K562 (cell line): ENCODE measurements at regions not wholly inside any gene's neighbourhood (a gene's known extent, or its start where the extent isn't known, plus 50 kb on each side); places are given as distances from the start of the nearest gene placed in this dataset.

Experiments used
- ATAC-seq: fragments of 200-7000 bp; cut with Tn5 transposase; 3 replicates; pipeline ENCODE4 v1.9.1; 2020; ENCODE audit warnings: moderate library complexity
- BruUV-seq: library from RNA; stranded (reverse); fragments of 400-500 nt; replicated peaks from 2 replicates; lab custom pipeline; 2021; lab: Mats Ljungman, UMichigan
- CTCF ChIA-PET: fragments of 300-600 bp; formaldehyde crosslinking; extraction: SDS; loops from one replicate; lab custom pipeline; 2021; ENCODE audit warnings: low intra/inter-chr PET ratio; lab: Yijun Ruan, JAX
- POLR2A ChIA-PET: fragments of 300-600, 350-650 bp; sonication (Branson Sonifier 250); formaldehyde crosslinking; extraction: SDS; loops from one replicate; lab custom pipeline; 2021; ENCODE audit warnings: antibody characterized with exemption, inconsistent platforms; lab: Yijun Ruan, JAX
- DNase-seq, 4 experiments: peaks; one replicate each; pipeline versions ENCODE4 v3.0.0 to v3.0.0-alpha.2; 2011 to 2018; ENCODE audit warnings: low spot score in 3 of 4, mixed read lengths in 3 of 4; ENCODE audit errors: extremely low read depth in 1 of 4
- FAIRE-seq: peaks from 2 replicates; lab custom pipeline; 2011; peaks lifted over from hg19 to GRCh38; lab: Jason Lieb, UNC
- H2AFZ ChIP-seq: 2 replicates; pipeline ENCODE4 v1.6.0; 2011; ENCODE audit warnings: low read depth, low read length, control low read depth, inconsistent platforms
- H3K27ac ChIP-seq: fragments of 200-600 bp; 3 replicates; pipeline ENCODE4 v1.8.0; 2011; ENCODE audit warnings: low read depth, mild to moderate bottlenecking, control low read depth, inconsistent platforms, low read length, moderate library complexity, mixed read lengths; ENCODE audit errors: extremely low read depth
- H3K27me3 ChIP-seq, 2 experiments: fragments of 300-600 bp in 1 of 2; 2 replicates in 1 of 2; 3 replicates in 1 of 2; pipeline versions ENCODE4 v1.6.0 to v1.8.0; 2011; ENCODE audit warnings: inconsistent platforms in 2 of 2, low read length in 2 of 2, mild to moderate bottlenecking in 1 of 2, mixed read lengths in 1 of 2, moderate library complexity in 1 of 2; ENCODE audit not compliant: control insufficient read depth in 2 of 2, insufficient read depth in 2 of 2
- H3K36me3 ChIP-seq: fragments of 300-600 bp; 3 replicates; pipeline ENCODE4 v1.8.0; 2011; ENCODE audit warnings: mild to moderate bottlenecking, low read length, inconsistent platforms; ENCODE audit not compliant: control insufficient read depth, insufficient read depth
- H3K4me1 ChIP-seq, 2 experiments: fragments of 200-600 bp in 1 of 2; replicated peaks in 1 of 2; 2 replicates in 1 of 2; 3 replicates in 1 of 2; pipeline versions ENCODE4 v1.5.1 to v1.8.0; 2011; ENCODE audit warnings: inconsistent platforms in 2 of 2, low read length in 2 of 2, mild to moderate bottlenecking in 1 of 2, mixed read lengths in 1 of 2, moderate library complexity in 1 of 2; ENCODE audit not compliant: control insufficient read depth in 2 of 2, insufficient read depth in 2 of 2
- H3K4me2 ChIP-seq: 2 replicates; pipeline ENCODE4 v1.6.1; 2011; ENCODE audit warnings: low read length, control low read depth, inconsistent platforms, mixed read lengths; ENCODE audit not compliant: insufficient read depth
- H3K4me3 ChIP-seq: fragments of 200-600 bp; sonication (generic), shearing (Covaris generic); 2 replicates; pipeline ENCODE4 v1.5.1; 2016; ENCODE audit warnings: control low read depth, inconsistent platforms
- H3K79me2 ChIP-seq: fragments of 200-600 bp; 3 replicates; pipeline ENCODE4 v1.8.0; 2011; ENCODE audit warnings: low read length, inconsistent platforms; ENCODE audit not compliant: control insufficient read depth, insufficient read depth
- H3K9ac ChIP-seq, 2 experiments: 2 replicates each; pipeline versions ENCODE4 v1.6.0 to v1.6.1; 2011; ENCODE audit warnings: low read depth in 2 of 2, low read length in 2 of 2, control low read depth in 1 of 2, inconsistent platforms in 1 of 2, mild to moderate bottlenecking in 1 of 2, mixed read lengths in 1 of 2; ENCODE audit not compliant: insufficient read depth in 1 of 2
- H3K9me1 ChIP-seq: one replicate; pipeline ENCODE4 v1.6.0; 2011; ENCODE audit warnings: inconsistent platforms, mild to moderate bottlenecking, low read length, moderate library complexity; ENCODE audit not compliant: control insufficient read depth, insufficient read depth
- H3K9me3 ChIP-seq: replicated peaks from 2 replicates; pipeline ENCODE4 v1.5.1; 2011; ENCODE audit warnings: low read depth, low read length, inconsistent platforms; ENCODE audit not compliant: control insufficient read depth, insufficient read depth
- H4K20me1 ChIP-seq: replicated peaks from 2 replicates; pipeline ENCODE4 v1.6.1; 2011; ENCODE audit warnings: low read length, inconsistent platforms, mixed read lengths; ENCODE audit not compliant: control insufficient read depth, insufficient read depth
- DMBX1 ChIP-seq: fragments of 250-450 bp; sonication (Bioruptor Pico); IDR thresholded peaks from 2 replicates; pipeline ENCODE4 v1.8.0; 2022; ENCODE audit warnings: inconsistent platforms, mild to moderate bottlenecking, moderate library complexity, borderline replicate concordance
- FOXK1 ChIP-seq: sonication (generic); formaldehyde crosslinking; IDR thresholded peaks from 2 replicates; pipeline ENCODE4 v1.8.0; 2022; ENCODE audit warnings: missing genetic modification reagents, mild to moderate bottlenecking, borderline replicate concordance
- HSF4 ChIP-seq: fragments of 250-450 bp; sonication (Bioruptor Pico); IDR thresholded peaks from 2 replicates; pipeline ENCODE4 v2.1.2; 2022; ENCODE audit warnings: mild to moderate bottlenecking, moderate library complexity, borderline replicate concordance
- KLF6 ChIP-seq: fragments of 250-450 bp; sonication (Bioruptor Pico); IDR thresholded peaks from 2 replicates; pipeline ENCODE4 v1.4.0; 2020; ENCODE audit warnings: mild to moderate bottlenecking, moderate library complexity, borderline replicate concordance
- NCOA1 ChIP-seq: fragments of 450-650 bp; IDR thresholded peaks from 2 replicates; pipeline ENCODE4 v1.6.1; 2016; ENCODE audit warnings: low read depth
- NR2F6 ChIP-seq: fragments of 450-650 bp; formaldehyde crosslinking; IDR thresholded peaks from 2 replicates; pipeline ENCODE4 v1.4.0; 2020; ENCODE audit warnings: mild to moderate bottlenecking
- PHF20 ChIP-seq: fragments of 450-650 bp; IDR thresholded peaks from 2 replicates; pipeline ENCODE4 v1.6.1; 2018; ENCODE audit not compliant: partially characterized antibody
- VEZF1 ChIP-seq: fragments of 200-800 bp; sonication (Bioruptor generic); IDR thresholded peaks from 2 replicates; pipeline ENCODE4 v1.6.1; 2017; ENCODE audit warnings: missing genetic modification characterization, missing compliant biosample characterization
- ZNF518B ChIP-seq: fragments of 250-450 bp; sonication (Bioruptor Pico); IDR thresholded peaks from 2 replicates; pipeline ENCODE4 v1.5.0; 2021; ENCODE audit warnings: mild to moderate bottlenecking, moderate library complexity
- ZNF696 ChIP-seq: fragments of 250-450 bp; sonication (Bioruptor Pico); conservative IDR thresholded peaks from 2 replicates; pipeline ENCODE4 v1.4.0; 2020; ENCODE audit warnings: mild to moderate bottlenecking, moderate library complexity
- WGBS: fragments of 100-300 bp; shearing (Covaris generic); methylation state at CpG from one replicate; pipeline ENCODE4 v1.1.6; 2016; ENCODE audit warnings: low coverage, mixed read lengths; ENCODE audit not compliant: insufficient coverage; ENCODE audit errors: missing lambda C conversion rate; 5-methylcytosine and 5-hydroxymethylcytosine counted together
- in situ Hi-C: fragments of 300-500 bp; cut with MboI; formaldehyde crosslinking; loops from 4 replicates; pipeline ENCODE4 v1.15.0; 2018; ENCODE audit warnings: inconsistent platforms, mixed read lengths
- intact Hi-C: fragments of 100-400 bp; cut with micrococcal nuclease; formaldehyde crosslinking; loops from 2 replicates; pipeline ENCODE4 v1.14.2; 2022
- TF ChIP-seq, protein P1 (sequence below): fragments of 250-450 bp; sonication (Bioruptor Pico); IDR thresholded peaks from 2 replicates; pipeline ENCODE4 v1.8.0; 2022; ENCODE audit warnings: moderate library complexity, mild to moderate bottlenecking, inconsistent platforms

GRCh38 chr9:25742256-25742655, 64.0 kb upstream of the TUSC1 start:
- ChIA-PET CTCF (no interaction called here), POLR2A (no interaction called here)
- TF ChIP-seq NCOA1: no peak
- in situ Hi-C loops: no loop called here
- no peaks in the 10 kb centered on the region for H4K20me1 ChIP-seq
- no peak overlapping the region for H3K4me2 ChIP-seq
- H3K27me3 ChIP-seq: no peaks in the 10 kb centered on the region
- H3K4me1 ChIP-seq: no peaks in the 10 kb centered on the region
- no peak overlapping the region for H3K4me3 ChIP-seq
- WGBS: no CpG with 5 or more reads among the region's 3 CpGs
- no TSS peak for BruUV-seq
- no peaks in the 10 kb centered on the region for H3K9me3 ChIP-seq
- DNase-seq: no peak
- H3K27ac ChIP-seq: no peak overlapping the region
- no peaks in the 10 kb centered on the region for H3K9me1 ChIP-seq
- H2AFZ ChIP-seq: no peak overlapping the region
- ATAC-seq: no peak
- H3K79me2 ChIP-seq: no peaks in the 10 kb centered on the region
- no peaks in the 10 kb centered on the region for H3K36me3 ChIP-seq
- FAIRE-seq: no peak
- intact Hi-C loops: no loop called here
- no peak overlapping the region for H3K9ac ChIP-seq

GRCh38 chr9:25733336-25733982, 55.2 kb upstream of the TUSC1 start:
- Histone ChIP-seq H3K9ac (no peak overlapping the region), H3K27me3 (no peaks in the 10 kb centered on the region), H3K79me2 (no peaks in the 10 kb centered on the region), H4K20me1 (no peaks in the 10 kb centered on the region), H3K9me3 (no peaks in the 10 kb centered on the region), H3K4me2 (no peak overlapping the region), H3K4me1 (no peaks in the 10 kb centered on the region), H2AFZ (no peak overlapping the region), H3K27ac (no peak overlapping the region), H3K9me1 (no peaks in the 10 kb centered on the region), H3K36me3 (no peaks in the 10 kb centered on the region), H3K4me3 (no peak overlapping the region)
- no TSS peak for BruUV-seq
- no peak for ATAC-seq
- POLR2A ChIA-PET: no interaction called here
- no peak for FAIRE-seq
- in situ Hi-C loops: no loop called here
- no peak for DNase-seq
- intact Hi-C loops: no loop called here
- CTCF ChIA-PET: no interaction called here
- no CpG with 5 or more reads among the region's 7 CpGs for WGBS
- TF ChIP-seq HSF4 (CRISPR knock-in tag): no peak
- no peak for TF ChIP-seq DMBX1 (CRISPR knock-in tag)
- TF ChIP-seq FOXK1 (CRISPR knock-in tag): no peak
- no peak for TF ChIP-seq NR2F6
- TF ChIP-seq ZNF696 (CRISPR knock-in tag): no peak
- TF ChIP-seq VEZF1 (CRISPR knock-in tag): no peak
- TF ChIP-seq PHF20: no peak
- no peak for TF ChIP-seq ZNF518B (CRISPR knock-in tag)
- TF ChIP-seq, protein P1, sequence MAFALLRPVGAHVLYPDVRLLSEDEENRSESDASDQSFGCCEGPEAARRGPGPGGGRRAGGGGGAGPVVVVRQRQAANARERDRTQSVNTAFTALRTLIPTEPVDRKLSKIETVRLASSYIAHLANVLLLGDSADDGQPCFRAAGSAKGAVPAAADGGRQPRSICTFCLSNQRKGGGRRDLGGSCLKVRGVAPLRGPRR: no peak
- TF ChIP-seq KLF6 (CRISPR knock-in tag): no peak
